GM18508 (cell line): ENCODE measurements at regions not wholly inside any gene's neighbourhood (a gene's known extent, or its start where the extent isn't known, plus 50 kb on each side); places are given as distances from the start of the nearest gene placed in this dataset.
"Not testable (repeated sequence)": the region's sequence is repeated elsewhere in the genome, so short reads cannot be mapped to it uniquely, and the experiment has no call there.

ENCODE experiments used
- ATAC-seq: cut with Tn5 transposase; IDR thresholded peaks from one replicate; pipeline ENCODE4 v1.9.1; 2021; ENCODE audit warnings: moderate number of reproducible peaks; ENCODE audit not compliant: insufficient read depth, unreplicated experiment

DNA sequence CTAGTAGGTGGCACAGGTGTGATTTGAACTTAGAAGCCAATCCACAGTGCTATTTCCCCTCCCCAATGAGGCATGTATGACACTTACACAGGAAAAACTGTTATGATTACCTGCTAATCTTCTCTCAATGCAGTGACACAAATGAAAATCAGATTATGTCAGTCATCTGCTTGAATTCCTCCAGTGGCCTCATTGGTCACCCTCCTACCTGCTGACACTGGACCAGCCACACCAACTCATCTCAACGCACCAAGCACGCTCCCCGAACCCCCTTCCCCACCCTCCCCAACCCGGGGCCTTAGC, 82.2 kb upstream of the SEC11C start:
- ATAC-seq, result no peak

- no peak for ATAC-seq
These were observed 81.7 kb upstream of the SEC11C start for GRCh38 chr18:59057969-59058368.

GRCh38 chr18:59059140-59059539, 80.5 kb upstream of the SEC11C start:
- no peak for ATAC-seq

DNA sequence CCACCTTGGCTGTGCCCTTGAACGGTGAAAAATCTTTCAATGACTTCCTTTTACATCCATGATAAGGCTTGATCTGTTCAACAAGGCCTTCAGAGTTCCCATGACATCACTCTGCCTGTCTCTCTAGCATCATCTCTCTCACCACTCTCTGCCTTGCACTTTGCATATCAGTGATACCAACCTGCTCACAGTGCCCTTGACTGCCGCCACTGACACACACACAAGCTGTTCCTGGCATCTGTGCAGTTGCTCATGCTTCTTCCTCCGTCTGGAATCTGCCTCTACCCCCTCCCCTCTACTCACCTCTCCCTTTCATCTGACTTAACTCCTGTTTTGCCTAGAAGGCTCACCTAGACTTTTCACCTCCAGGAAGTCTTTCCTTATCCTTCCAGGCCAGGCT, 79.1 kb upstream of the SEC11C start:
- no peak for ATAC-seq

DNA sequence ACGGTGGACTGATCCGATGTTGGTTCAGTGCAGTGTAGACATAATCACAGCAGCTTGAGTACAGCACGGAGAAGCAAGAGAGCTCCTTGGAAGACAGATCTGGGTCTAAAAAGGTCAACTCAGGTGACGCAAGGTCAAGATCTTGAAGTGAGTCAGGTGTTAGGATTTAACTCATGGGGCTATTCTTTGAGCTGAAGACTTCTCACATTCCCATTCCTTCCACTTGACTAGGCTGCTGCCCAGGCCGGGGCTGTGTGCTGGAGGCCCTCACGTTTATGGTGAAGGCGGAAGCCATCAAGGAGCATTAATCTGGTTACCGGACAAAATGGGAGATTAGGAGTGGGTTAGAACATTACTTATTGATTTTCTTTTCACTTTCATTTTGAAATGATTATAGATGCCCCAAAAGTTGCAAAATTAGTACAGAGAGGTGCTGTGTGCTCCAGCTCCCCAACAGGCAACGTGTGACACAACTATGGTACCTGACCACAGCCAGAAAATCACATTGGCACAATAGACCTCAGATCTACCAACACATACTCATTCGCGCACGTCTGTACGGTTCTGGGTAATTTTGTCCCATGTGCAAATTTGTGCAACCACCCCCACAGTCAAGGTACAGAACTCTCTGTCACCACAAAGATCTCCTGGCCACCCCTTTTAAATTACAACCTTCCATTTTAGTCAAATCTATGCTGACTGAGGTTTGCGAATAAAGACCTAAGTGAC, 77.6 kb upstream of the SEC11C start:
- no peak for ATAC-seq

GRCh38 chr18:59062643-59063006, 77.1 kb upstream of the SEC11C start:
- no peak for ATAC-seq

- no peak for ATAC-seq
These were observed 76.3 kb upstream of the SEC11C start for GRCh38 chr18:59063300-59063906.

DNA sequence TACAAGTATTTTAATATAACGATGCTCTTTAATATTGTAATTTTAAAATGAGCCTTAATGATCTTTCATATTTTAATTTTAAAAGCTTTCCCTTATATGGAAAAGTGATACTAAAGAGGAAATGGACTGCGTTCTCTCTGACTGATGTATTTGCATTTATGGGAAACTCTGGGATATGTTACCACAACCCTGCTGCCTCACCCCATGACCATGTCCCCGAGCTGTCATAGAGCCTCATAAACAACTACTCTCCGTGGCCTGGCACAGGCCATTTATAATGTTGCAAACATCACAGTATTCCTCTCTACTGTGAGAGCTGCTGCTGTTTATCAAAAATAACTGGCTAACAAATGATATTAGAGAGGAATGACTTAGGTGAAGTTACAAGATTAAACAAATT, 75.8 kb upstream of the SEC11C start:
- no peak for ATAC-seq

- no peak for ATAC-seq
These were observed 74.0 kb upstream of the SEC11C start for GRCh38 chr18:59065684-59066083.

DNA sequence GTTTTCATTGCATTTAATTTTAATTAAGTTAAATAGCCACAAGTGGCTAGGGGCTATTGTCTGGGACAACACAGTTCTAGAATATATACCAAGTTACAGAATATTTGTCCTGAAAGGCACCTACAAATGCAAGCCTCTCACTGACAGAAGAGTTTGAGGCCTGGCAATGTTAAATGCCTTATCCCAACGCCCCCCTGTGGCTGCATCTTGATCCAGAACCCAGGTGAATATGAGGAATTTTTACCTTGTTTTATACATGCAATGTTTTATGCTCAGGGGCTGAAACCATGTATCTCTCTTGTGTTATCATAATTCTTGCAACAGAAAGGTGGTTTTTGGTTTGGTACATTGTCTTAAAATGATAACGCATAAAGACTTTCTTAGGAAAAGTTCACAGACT, 71.8 kb upstream of the SEC11C start:
- no peak for ATAC-seq

DNA sequence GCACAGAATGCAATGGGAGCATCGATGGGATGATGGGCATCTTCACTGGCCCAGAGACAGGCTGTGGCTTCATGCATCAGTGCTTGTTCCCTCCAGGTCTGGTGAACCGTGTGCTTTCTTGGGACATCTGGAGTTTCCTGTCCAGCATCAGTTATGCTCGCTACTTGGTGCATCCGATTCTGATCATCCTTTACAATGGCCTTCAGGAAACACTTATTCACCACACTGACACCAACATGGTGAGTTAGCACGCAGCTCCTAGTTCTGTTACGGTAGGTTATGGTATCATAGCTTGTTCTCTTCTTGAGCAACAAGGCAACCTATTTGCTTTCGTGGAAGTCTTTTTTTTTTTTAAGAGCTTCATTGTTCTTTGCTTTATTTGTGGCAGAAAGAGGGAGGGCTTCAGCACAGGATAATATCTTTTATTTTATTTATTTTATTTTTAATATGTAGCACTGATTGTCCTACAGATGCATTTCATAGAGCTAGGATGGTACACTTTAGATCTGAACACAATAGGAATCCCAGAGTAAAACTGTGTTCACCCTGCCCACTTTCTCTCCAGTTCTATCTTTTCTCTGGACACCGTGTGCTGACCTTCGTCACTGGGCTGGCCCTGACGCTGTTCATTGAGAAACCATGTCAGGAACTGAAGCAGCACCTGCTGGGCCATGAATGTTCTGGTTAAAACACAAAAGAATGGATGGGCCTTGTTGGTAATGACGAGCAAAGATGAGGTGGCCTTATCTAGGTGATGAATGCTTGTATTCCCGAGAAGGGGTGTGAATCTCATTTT, 71.2 kb upstream of the SEC11C start:
- ATAC-seq, result no peak

DNA sequence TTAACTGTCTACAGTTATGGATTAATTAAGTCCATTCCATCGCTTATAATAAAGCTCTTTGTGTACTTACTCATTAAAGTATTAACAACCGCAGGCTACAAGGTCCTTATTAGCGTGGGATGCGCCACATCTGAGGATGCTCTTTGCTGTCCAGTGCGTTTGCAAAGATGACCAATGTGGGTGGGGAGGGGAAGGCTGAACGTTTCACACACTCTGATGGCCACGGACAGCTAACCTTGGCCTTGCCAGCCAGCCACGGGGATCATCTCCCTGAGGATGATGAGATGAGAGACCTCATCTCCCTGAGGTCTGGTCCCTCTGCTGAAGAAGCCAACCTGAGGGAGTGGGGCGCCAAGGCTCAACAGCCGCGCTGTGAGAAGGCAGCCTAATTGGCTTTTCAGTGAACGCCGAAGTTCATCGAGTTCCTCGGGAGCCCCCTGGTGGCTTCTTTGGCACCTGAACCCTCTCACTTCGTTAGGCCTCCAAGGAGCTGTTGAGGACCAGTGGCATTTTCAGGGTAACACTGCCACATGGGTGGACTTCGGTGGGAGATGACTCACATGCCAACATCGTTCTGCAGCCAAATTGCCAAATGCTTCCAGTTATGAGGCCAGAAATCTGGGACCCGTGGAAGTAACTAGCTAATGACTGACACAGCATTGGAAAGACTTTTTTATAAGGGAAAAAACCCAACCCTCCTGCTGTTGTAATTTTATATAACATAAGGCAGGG, 69.3 kb upstream of the SEC11C start:
- no peak for ATAC-seq

GRCh38 chr18:59072727-59073421, 66.8 kb upstream of the SEC11C start:
- ATAC-seq, result peak; percentile 41

DNA sequence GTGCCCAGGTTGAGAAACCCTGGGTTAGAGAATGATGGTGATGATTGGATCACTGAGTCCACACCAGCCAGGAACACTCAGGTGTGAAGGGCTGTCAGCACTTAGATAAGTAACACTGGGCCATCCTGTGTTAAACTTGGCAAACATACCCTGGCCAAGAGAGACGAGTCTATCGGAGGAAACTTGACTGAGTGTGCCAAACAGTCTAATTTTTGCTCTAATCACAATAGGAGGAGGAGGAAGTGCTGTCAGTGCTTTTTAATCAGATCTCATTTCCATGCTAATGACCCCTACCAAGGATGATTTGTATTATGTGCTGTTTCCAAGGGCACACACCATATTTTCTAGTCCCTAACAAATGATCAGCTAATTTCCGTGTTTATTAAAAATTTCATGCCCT, 63.8 kb upstream of the SEC11C start:
- ATAC-seq, result no peak

DNA sequence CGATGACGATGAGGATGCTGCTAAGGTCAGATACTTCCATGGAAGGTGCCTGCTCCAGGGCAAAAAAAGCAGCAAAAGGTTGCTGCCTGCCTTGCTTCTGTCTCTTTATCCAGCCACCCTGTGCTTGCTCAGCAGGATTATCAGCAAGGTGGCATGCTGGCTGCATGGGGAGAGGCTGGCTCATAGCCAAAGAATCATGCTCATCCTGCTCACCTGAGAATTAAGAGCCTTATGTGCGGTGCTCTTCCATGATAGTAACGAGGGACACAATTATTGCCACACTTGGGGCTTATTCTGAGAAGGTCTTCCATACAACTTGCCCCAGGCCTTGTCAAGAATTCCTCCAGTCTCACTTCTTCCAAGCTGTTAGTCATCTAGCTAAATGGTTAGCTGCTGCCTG, 60.4 kb upstream of the SEC11C start:
- ATAC-seq, result no peak

- ATAC-seq, result not testable (repeated sequence)
These were observed 59.8 kb upstream of the SEC11C start for GRCh38 chr18:59079687-59080501.

DNA sequence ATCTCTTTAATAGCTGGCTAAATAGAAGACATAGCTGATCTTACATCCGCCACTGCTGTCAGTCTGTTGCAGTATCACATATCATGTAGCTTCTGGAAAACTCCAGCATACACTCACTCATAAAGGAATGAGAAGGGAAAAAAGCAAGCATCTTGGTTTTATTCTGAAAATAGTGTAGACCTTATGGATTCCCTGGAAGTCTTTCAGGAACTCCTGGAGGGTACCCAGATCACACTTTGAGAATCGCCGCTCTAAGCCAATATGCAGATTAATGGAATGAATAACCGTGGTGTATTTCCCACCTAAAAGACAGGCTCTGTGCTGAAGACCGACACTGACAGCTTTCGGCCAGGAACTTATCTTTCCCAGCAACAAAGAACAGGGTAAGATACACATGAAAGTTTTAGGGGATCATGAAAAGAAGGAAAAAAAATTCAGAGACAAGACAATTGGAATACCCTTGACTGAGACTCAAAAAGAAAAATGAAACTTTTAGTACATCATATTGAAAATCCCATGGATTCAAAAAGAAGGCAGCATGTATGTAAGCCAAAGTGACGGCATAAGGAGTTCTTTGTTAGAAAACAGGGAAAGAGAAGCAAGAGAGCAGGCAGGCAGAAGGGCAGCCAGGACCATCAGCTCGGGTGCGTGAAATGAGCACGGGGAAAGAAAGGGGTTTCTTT, 56.4 kb upstream of the SEC11C start:
- no peak for ATAC-seq

GRCh38 chr18:59085126-59085794, 54.4 kb upstream of the SEC11C start:
- no peak for ATAC-seq

- ATAC-seq, result no peak
These were observed 53.9 kb upstream of the SEC11C start for GRCh38 chr18:59085797-59086196.
